ENCODE measurements at regions not wholly inside any gene's neighbourhood (a gene's known extent, or its start where the extent isn't known, plus 50 kb on each side); places are given as distances from the start of the nearest gene placed in this dataset.

DNA sequence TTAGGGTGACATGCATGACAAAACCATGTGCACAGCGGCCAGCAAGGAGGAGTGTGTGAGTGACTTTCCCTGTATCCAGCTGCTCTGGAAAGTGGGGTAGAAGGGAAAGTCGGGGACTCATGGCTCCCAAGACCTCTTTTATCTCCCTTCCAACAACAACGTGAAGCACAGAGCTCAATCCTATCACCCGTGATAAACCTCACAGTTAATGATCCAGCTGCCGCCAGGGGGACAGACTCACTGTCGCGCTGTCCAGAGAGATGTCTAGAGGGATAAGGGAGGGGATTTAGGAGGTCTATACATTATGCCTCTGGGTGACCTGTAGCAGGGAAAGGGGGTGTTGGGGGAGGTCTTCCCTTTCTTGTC, 84.0 kb upstream of the SMNDC1 start:
- DNase-seq (ENCODE audit: low spot score): peak; percentile 41
- H3K79me2 ChIP-seq (replicated peaks; ENCODE audit: insufficient read depth): no peaks in the 10 kb centered on the region
- TF ChIP-seq STAT1 (IDR thresholded peaks at IDR 0.05; ENCODE audit: unreplicated experiment) (no peak), POLR2AphosphoS5 (IDR thresholded peaks at IDR 0.05; ENCODE audit: low read depth) (no peak), CREB1 (CRISPR knock-in tag; IDR thresholded peaks at IDR 0.05; ENCODE audit: low read depth) (no peak), ZNF331 (CRISPR knock-in tag; IDR thresholded peaks at IDR 0.05; ENCODE audit: low read depth) (no peak), JUNB (IDR thresholded peaks at IDR 0.05; ENCODE audit: unreplicated experiment) (no peak)
- TF ChIP-seq, protein P1, sequence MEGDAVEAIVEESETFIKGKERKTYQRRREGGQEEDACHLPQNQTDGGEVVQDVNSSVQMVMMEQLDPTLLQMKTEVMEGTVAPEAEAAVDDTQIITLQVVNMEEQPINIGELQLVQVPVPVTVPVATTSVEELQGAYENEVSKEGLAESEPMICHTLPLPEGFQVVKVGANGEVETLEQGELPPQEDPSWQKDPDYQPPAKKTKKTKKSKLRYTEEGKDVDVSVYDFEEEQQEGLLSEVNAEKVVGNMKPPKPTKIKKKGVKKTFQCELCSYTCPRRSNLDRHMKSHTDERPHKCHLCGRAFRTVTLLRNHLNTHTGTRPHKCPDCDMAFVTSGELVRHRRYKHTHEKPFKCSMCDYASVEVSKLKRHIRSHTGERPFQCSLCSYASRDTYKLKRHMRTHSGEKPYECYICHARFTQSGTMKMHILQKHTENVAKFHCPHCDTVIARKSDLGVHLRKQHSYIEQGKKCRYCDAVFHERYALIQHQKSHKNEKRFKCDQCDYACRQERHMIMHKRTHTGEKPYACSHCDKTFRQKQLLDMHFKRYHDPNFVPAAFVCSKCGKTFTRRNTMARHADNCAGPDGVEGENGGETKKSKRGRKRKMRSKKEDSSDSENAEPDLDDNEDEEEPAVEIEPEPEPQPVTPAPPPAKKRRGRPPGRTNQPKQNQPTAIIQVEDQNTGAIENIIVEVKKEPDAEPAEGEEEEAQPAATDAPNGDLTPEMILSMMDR (conservative IDR thresholded peaks at IDR 0.05; ENCODE audit: low read depth in 2 of 2): peak; percentile 29 to 35
- TF ChIP-seq, protein P2, sequence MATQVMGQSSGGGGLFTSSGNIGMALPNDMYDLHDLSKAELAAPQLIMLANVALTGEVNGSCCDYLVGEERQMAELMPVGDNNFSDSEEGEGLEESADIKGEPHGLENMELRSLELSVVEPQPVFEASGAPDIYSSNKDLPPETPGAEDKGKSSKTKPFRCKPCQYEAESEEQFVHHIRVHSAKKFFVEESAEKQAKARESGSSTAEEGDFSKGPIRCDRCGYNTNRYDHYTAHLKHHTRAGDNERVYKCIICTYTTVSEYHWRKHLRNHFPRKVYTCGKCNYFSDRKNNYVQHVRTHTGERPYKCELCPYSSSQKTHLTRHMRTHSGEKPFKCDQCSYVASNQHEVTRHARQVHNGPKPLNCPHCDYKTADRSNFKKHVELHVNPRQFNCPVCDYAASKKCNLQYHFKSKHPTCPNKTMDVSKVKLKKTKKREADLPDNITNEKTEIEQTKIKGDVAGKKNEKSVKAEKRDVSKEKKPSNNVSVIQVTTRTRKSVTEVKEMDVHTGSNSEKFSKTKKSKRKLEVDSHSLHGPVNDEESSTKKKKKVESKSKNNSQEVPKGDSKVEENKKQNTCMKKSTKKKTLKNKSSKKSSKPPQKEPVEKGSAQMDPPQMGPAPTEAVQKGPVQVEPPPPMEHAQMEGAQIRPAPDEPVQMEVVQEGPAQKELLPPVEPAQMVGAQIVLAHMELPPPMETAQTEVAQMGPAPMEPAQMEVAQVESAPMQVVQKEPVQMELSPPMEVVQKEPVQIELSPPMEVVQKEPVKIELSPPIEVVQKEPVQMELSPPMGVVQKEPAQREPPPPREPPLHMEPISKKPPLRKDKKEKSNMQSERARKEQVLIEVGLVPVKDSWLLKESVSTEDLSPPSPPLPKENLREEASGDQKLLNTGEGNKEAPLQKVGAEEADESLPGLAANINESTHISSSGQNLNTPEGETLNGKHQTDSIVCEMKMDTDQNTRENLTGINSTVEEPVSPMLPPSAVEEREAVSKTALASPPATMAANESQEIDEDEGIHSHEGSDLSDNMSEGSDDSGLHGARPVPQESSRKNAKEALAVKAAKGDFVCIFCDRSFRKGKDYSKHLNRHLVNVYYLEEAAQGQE (IDR thresholded peaks at IDR 0.05; ENCODE audit: unreplicated experiment): no peak
- Mint-ChIP-seq H3K4me1 (peaks cover 17% of the 10 kb centered on the region), H3K27me3 (ENCODE audit: insufficient read depth, low read depth, poor library complexity) (peaks cover 15% of the 10 kb centered on the region), H3K27ac (no peak overlapping the region), H3K36me3 (ENCODE audit: low read depth) (no peaks in the 10 kb centered on the region; the same call in 2 of the 3 replicates), H3K9me3 (no peaks in the 10 kb centered on the region), H3K4me3 (no peak overlapping the region)
- no peaks in the 10 kb centered on the region for H3K36me3 ChIP-seq (ENCODE audit: insufficient read depth)
- no peak overlapping the region for H3K27ac ChIP-seq (ENCODE audit: low read depth)
- H4K20me1 ChIP-seq (replicated peaks; ENCODE audit: insufficient read depth): no peaks in the 10 kb centered on the region
- no peaks in the 10 kb centered on the region for H3K27me3 ChIP-seq (ENCODE audit: insufficient read depth)
- H3K4me1 ChIP-seq (ENCODE audit: insufficient read depth): peaks cover 8% of the 10 kb centered on the region
- H3K4me2 ChIP-seq: no peak overlapping the region
- H3K9me2 ChIP-seq (ENCODE audit: insufficient read depth): no peaks in the 10 kb centered on the region
- no peak overlapping the region for H3K4me3 ChIP-seq
- peak; percentile 43; the same call in 2 of the 3 replicates for ATAC-seq
- no peaks in the 10 kb centered on the region for H3F3A ChIP-seq (replicated peaks; ENCODE audit: low read depth)
- H2AFZ ChIP-seq: peak overlapping the region; percentile 56; the same call in 1 of the 2 replicates

DNA sequence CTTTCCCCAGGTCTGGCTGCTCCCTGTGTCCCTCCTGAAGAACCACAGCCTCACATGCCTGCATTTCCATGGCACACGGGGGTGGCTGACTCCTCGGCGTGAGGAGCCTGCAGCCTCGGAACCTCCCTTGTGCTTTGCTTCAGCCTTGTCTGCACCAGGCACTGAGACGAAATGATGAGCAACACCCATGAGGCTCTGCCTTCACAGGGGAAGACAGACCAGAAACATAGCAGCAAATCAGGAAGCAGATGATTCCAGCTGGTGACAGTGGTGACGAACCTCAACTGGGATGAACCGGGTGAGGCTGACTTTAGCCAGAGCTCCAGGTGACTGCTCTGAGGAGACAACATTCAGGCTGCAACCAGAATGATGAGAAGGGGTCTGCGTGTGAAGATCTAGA, 84.5 kb upstream of the SMNDC1 start:
- Mint-ChIP-seq H3K27ac (no peak overlapping the region), H3K36me3 (ENCODE audit: low read depth) (no peaks in the 10 kb centered on the region; the same call in 2 of the 3 replicates), H3K4me3 (no peak overlapping the region), H3K9me3 (no peaks in the 10 kb centered on the region), H3K4me1 (peaks cover 19% of the 10 kb centered on the region), H3K27me3 (ENCODE audit: insufficient read depth, low read depth, poor library complexity) (peaks cover 15% of the 10 kb centered on the region)
- no peak overlapping the region for H3K27ac ChIP-seq (ENCODE audit: low read depth)
- no peaks in the 10 kb centered on the region for H4K20me1 ChIP-seq (replicated peaks; ENCODE audit: insufficient read depth)
- no peak overlapping the region for H2AFZ ChIP-seq
- no peaks in the 10 kb centered on the region for H3K9me2 ChIP-seq (ENCODE audit: insufficient read depth)
- H3K36me3 ChIP-seq (ENCODE audit: insufficient read depth): no peaks in the 10 kb centered on the region
- H3F3A ChIP-seq (replicated peaks; ENCODE audit: low read depth): no peaks in the 10 kb centered on the region
- no peak for ATAC-seq
- H3K4me1 ChIP-seq (ENCODE audit: insufficient read depth): peaks cover 8% of the 10 kb centered on the region
- no peak overlapping the region for H3K4me2 ChIP-seq
- TF ChIP-seq ZNF114 (CRISPR knock-in tag; IDR thresholded peaks at IDR 0.05) (no peak), NANOG (IDR thresholded peaks at IDR 0.05; ENCODE audit: borderline replicate concordance) (no peak), POLR2AphosphoS5 (IDR thresholded peaks at IDR 0.05; ENCODE audit: low read depth) (no peak), STAT1 (IDR thresholded peaks at IDR 0.05; ENCODE audit: unreplicated experiment) (no peak), ZNF331 (CRISPR knock-in tag; IDR thresholded peaks at IDR 0.05; ENCODE audit: low read depth) (no peak), JUNB (IDR thresholded peaks at IDR 0.05; ENCODE audit: unreplicated experiment) (no peak)
- TF ChIP-seq, protein P1 (conservative IDR thresholded peaks at IDR 0.05; ENCODE audit: low read depth in 2 of 2): no peak
- no peak for DNase-seq (ENCODE audit: low spot score)
- no peaks in the 10 kb centered on the region for H3K79me2 ChIP-seq (replicated peaks; ENCODE audit: insufficient read depth)
- no peaks in the 10 kb centered on the region for H3K27me3 ChIP-seq (ENCODE audit: insufficient read depth)
- H3K4me3 ChIP-seq: no peak overlapping the region

All from GM23338 (cell line).